HS-5 (cell line): ENCODE measurements at regions not wholly inside any gene's neighbourhood (a gene's known extent, or its start where the extent isn't known, plus 50 kb on each side); places are given as distances from the start of the nearest gene placed in this dataset.
"Not testable (repeated sequence)": the region's sequence is repeated elsewhere in the genome, so short reads cannot be mapped to it uniquely, and the experiment has no call there.

ENCODE experiments used
- DNase-seq: peaks from one replicate; pipeline ENCODE4 v3.0.0-alpha.2; 2012; ENCODE audit warnings: low read depth

DNA sequence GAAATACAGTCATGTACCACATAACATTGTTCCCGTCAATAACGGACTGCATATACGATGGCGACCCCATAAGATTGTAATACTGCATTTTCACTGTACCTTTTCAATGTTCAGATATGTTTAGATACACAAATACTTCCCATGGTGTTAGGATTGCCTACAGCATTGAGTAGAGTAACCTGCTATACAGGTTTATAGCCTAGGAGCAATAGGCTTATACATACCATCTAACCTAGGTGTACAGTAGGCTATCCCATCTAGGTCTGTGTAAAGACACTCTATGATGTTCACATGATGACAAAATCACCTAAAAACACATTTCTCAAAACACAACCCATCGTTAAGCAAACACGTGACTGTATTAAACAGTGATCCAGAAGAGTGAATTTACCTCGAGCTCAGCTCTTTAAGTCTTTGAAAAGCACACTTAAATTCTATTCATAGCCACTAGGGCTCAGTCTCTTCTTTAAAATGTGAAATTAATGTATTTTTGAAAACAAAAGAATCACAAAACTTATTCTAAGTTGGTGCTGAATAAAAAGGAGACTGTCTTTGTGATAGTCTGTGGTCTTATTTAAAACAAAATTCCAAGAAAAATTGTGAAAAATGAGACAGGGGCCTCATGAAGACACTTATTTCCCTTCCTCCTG, 239.1 kb upstream of the ARID2 start:
- DNase-seq = no peak

DNA sequence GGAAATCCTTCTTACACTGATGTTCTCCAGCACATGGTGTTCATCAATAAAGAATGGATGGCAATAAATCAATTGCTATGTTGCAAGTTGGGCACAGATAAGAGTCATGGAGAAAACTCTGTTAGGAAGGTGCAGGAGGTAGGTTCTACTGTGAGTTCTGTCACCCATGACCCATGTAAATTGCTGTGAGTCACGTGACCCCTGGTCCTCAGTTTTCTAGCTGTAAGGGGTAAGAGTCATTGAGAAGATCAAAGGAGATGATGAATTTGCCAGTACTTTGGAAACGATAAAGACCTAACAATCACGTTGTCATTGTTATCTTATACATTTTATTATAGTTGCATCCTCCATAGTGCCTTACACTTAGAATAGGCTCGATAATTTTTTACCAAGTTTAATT, 235.2 kb upstream of the ARID2 start:
- no peak for DNase-seq

DNA sequence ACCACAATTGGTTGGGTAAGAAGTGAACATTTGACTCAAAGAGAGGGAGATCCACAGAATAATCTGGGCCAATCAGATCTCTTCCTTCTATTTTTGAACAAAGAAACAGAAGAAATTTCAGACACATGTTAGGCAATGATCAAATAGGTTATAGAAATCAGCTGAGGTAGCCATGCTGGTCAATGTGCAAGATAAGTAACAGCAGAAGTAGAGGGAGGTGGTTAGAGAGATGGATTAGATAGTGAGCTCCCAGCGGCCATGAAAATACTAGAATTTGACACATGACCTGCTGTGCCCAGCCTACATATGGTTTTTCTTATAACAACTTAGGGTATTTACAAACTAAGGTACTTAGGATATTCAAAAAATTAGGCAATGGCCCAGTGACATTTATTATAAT, 230.9 kb upstream of the ARID2 start:
- DNase-seq = no peak

DNA sequence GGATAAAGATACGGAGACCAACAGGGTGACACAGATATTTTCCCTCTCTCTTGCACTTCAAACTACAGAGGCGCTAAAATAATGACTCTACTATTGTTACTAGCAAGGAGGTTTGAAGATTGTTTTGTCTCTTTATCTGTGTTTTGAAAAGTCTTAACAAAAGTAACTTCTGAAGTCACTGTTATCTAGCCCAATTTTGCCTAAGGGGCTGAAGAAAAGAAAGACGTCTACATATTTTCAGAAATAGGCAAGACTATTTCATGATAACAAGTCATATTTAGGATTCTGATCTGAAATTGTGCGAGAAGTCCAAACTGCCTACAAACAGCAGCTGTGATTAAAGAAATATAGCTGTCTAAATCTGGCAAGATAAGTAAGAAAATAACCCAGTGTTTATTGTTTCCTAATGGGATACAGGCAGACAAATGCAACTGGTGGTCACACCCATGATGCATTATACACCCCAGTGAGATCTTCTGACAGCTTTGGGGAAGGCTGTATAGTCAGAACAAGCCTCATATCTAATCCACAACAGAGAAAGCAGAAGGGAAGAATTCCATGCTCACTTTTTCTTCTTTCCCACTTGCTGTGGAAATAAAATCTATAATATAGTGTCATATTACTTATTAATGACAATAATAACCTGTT, 226.9 kb upstream of the ARID2 start:
- no peak for DNase-seq

DNA sequence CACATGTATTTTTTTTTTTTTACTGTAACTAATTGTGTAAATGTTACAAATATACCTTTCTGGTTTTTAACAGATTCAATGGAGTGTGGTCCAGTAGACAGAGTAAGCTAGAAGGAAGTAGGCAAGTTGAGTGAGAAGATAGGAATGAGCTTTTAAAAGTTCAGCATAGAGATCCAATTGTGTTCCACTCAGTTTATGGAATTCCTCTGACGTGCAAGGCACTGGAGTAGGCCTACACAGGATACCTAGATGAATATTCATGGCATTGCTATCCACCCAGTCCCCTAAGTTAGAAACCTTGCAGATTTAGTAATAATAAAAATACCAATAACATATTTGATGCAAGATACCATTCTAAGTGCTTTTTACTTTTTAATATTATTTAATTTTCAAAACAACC, 225.6 kb upstream of the ARID2 start:
- no peak for DNase-seq

DNA sequence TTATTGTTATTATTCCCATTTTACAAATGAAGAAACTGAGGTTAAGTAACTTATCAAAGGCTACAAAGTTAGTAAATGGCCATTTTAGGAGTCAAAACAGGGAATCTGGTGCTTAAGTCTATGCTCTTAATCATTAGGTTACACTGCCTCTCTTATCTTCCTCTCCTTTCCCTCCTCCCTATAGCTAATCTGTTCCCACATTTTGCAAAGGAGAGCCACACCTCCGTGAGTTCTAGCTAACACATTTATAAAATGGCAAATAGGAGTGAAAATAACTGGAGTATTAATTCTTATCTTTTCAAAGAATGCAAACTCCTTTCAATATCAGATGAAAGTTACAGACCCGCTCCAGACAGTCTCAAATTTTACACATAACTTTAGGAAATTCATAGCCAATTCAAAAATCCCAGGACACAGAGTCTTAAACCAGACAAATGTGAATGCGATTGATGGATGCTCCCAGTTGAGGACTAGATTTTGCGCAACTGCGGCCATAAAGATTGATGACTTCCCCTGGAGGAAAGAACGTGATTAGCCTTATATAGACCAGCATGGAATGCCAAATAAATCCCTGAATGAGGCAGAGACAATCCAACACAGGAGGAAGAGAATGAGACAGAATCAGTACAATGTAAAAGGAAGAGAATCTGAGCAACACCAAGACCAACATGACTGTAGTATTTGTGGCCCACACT, 225.0 kb upstream of the ARID2 start:
- DNase-seq = no peak

DNA sequence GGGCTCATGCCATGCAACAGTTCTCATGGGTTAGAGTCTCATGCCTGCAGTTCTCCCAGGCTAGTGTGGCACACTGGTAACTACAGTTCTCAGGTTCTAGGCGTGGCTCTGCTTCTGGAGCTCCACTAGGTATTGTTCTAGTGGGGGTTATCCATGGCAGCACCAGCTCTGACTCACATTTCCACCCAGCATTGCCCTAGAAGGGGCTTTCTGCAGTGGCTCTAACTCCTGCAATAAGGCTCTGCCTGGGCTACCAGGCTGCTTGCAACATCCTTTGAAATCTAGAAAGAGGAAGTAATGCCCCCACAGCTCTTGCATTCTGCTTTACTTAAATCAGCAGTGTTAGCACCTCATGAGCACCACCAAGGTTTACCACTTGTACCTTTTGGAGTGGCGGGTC, 220.3 kb upstream of the ARID2 start:
- no peak for DNase-seq

DNA sequence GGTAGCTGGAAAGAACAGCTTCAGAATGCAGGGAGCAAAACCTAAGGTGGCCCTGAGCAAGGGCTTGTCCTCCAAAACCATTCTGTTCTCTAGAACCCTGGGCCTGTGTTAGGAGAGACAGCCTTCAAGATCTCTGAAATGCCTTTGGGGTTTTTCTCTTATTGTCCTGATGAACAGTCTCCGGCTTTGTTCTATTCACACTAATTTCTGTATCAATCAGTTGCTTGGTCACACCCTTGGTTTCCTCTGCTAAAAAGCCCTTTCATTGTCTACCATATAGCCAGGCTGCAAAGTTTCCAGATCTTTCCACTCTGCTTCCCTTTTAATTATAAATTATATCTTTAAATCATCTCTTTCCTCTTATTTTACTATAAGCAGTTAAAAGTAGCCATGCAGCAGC, 219.9 kb upstream of the ARID2 start:
- no peak for DNase-seq

DNA sequence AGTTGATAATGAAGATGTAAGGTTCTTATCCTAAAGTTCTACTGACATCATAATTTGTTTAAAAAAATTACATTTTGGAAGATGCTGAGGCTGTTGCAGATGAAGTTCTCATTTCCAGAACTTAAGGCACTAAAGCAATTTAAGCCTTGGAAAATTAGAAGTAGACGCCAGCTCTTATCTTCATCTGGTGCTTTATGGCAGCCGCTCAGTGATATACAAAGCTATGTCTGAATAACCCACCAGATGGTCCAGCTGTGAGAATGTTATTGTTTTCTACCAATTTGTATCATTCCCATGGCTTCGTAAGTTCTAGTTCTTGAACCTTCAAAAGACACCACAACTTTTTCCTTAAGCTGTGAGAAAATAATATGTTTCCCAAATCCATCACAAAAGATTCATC, 212.1 kb upstream of the ARID2 start:
- DNase-seq = no peak

DNA sequence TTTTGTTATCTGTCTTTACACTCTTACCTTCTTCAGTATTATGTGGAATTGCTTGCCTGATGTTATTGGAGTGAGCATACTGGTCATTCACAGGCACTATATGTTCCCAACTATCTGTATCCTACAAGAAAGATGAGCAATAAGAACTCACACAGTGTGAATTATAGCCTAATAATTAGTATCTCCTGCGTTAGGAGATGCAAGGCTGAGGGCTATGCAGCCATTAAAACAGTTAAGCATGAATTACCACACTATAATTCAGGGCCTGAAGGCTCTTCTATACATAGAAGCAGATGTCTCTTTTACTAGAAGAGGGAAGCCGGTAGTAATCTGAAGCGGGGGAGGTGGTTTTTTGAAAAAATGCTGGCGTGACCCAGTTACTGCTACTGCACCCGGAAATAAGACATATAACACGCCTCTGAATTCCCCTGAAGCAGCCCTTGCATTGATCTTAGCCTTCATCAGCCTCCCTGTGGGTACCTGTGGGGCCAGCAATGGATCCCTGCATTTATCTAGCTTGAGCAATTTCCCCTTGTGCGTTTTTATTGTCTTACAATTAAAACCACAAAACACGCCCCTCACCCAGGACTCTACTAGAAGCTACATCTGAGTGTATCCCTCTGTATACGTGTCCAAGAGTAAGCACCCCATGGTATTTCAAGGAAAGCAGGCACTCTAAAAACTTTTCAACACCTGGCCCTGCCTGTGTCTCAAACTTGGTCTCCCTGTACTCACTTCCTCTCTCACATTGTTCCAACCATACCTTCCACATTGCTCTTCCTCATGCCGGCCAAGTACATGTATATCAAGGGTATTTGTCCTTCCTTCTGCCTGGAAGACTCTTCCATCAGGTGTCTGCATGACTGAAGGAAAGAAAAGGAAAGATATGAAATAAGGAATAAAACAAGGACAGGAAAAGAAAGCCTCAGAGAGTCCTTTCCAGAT, 210.9 kb upstream of the ARID2 start:
- DNase-seq = no peak

DNA sequence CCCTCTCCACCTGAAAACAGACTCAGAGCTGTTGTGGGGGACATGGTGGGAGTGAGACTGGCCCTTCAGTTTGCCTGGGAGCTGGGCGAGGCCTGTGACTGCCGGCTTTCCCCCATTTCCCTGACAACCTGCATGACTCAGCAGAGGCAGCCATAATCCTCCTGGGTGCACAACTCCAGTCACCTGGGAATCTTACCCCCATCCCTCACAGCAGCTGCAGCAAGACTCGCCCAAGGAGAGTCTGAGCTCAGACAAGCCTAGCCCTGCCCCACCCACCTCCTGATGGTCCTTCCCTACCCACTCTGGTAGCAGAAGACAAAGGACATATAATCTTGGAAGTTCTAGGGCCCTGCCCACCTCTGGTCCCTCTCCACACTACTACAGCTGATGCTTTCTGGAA, 207.3 kb upstream of the ARID2 start:
- no peak for DNase-seq

DNA sequence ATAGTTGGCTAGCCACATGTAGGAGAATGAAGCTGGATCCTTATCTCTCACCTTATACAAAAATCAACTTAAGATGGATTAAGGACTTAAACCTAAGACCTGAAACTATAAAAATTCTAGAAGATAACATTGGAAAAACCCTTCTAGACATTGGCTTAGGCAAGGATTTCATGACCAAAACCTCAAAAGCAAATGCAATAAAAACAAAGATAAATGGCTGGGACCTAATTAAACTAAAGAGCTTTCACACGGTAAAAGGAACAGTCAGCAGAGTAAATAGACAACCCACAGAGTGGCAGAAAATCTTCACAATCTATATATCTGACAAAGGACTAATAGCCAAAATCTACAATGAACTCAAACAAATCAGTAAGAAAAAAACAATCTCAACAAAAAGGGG, 202.7 kb upstream of the ARID2 start:
- DNase-seq = not testable (repeated sequence)

DNA sequence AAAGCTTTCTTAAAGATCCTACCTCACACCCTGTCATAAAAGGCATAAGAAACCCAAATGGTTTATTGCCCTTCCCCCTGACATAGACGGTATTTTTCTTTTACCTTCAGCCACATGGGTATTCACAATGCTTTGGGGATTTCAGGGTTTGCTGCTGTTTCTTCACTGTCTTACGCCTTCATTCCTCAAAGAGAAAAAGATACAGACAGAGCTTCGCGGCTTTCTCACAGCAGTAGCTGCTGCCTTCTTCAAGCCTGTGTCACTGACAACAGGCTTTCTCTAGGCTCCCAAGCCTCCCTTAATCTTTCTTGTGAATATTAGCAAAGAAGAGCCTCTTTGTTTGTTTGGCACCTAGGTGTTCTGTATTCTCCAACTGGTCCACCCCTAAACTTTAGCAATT, 197.4 kb upstream of the ARID2 start:
- no peak for DNase-seq

DNA sequence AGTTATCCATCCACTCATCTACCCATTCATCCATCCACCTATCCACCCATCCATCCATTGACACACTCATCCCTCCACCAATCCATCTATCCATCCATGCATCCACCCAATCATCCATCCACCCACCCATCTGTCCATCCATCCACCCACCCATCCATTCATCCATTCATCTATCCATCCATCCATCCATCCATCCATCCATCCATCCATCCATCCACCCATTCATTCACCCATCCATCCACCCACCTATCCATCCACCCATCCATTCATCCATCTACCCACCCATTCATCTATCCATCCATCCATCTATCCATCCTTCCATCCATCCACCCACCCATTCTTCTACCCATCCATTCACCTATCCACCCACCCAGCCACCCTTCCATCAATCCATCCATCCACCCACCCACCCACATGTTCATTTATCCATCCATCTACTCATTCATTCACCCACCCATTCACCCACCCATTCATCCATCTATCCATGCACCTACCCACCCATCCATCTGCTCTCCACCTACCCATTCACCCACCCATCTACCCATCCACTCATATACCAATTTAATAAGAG, 193.8 kb upstream of the ARID2 start:
- DNase-seq = no peak

DNA sequence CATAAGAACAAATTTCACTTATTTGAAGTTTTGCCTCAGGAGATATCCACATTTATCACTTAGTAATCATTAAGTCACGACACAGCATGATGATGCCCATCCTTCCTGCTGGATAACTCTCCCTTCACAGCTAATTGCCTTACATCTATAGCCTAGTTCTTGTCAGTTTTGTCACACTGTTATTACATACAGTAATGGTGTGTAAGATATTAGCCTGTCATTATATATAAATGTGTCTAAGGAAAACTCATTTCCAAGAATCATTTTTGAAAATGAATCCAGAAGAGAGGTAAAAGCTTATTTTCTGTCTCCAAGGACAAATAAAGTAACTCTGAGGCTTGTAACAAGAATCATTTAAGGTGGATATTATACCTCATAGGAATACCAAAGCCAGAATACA, 193.2 kb upstream of the ARID2 start:
- no peak for DNase-seq

DNA sequence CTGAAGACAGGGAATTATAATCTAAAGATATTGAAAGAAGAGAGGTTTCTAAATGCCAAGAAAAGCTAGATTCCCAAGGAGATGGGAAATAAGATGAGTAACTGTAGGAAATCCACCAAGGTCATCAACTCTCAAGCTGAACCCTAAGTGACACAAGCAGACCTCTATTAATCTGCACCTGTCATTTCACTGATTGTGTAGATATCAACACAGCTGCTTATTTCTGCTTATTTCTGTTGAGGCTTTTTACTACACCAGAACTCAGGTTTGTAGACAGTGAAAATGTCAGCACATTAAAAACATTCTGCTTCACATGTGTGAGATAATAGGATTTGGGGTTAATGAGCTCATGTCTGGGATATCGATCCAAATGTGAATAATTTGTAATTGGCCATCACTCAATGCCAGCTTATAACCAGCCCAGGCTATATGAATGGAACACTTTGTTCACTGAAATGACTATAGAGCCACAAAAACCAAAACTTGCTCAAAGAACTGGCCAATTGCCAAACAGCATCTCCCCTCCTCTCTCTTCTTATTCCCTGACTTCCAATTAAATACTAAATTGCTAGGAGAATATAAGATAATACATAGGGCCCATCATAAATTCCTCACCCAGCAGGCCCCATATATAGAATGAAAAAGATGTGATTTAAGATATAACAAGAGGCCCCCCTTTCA, 188.7 kb upstream of the ARID2 start:
- DNase-seq = no peak

DNA sequence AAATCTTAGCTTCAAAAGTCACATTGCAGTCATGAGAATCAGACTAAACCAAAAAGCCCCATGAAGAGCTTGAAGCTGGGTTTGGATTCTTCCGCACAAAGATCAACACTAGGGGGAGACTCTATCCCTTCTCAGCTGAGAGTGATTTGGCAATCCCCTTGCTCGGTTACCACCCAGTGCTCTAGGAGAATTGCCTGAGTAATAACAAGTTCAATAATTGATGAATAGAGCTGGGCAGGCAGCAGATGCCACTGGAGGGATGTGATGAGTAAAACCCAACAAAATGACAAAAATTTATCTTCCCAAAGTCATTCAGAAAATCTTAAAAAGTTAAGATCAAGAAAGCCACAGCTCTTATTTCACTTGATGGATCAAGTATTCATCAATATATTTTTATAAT, 185.6 kb upstream of the ARID2 start:
- peak; percentile 75 for DNase-seq

DNA sequence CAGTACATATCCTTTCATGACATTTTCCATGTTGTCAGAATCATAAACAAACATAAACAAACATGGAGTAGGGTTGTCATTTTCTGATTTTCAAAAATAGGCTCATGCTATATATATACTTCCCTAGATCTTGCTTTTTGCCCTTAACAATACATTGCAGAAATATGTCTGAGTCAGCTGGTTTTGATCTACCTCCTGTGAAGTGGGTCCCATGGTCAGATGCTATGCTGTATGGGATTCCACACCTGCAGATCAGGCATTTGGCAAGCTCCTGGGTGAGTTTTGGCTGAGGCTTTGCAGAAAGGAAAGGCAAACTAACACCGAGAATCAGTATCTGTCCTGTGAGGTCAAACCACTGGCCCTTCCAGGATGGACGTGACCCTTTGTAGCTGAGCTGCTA, 183.0 kb upstream of the ARID2 start:
- no peak for DNase-seq

DNA sequence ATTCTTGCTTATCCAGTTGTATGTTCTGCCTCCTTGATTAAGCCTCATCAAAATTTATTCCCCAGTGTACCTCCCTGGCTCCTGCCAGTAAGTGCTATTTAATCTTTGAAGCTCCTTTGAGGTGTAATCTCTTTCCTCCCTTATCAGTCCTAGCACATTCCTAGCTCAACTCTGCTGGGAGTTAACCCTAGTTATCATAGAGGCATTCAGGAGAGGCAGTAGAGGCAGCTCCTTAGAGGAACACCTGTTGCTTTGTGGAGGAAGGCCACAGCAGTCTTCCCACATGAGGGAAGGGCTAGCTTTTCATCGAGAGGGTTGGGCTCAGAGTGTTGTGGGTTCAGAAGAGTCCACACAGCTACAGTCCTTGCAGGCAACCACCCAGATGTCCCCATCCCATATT, 182.4 kb upstream of the ARID2 start:
- DNase-seq = no peak

DNA sequence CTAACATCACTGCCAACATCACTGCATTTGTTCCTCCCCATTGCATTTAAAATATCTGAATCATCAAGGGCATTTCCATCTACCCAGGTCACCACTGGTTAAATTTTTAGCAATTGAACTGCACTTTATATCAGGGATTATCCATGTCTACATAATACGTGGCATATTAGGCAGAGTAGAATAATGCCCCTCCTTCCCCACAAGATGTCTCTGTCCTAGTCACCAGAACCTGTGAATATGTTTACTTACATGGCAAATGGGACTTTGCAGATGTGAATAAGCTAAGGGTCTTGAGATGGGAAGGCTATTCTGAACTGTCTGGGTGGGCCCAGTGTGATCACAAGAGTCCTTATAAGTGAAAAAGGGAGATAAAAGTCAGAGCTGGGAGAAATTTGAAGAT, 181.7 kb upstream of the ARID2 start:
- DNase-seq = no peak

DNA sequence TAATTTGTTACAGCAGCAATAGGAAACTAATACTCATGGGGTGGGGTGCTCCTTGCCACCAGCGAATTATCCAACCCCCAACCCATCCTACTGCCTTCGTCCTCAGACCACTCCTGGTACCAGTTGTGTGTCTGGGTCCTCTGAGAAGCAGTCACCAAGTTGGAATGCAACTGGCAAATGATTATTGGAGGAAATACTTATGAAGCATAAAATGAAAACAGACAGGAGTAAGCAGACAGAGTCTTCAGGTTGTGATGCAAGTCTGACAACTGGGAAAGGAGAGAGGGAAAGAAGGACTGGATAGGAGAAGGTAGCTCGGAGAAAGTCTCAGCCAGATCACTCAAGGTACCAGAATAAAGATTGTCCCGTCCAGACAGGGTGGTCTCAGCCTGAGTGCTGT, 181.1 kb upstream of the ARID2 start:
- no peak for DNase-seq
